K562 (cell line): ENCODE measurements at regions not wholly inside any gene's neighbourhood (a gene's known extent, or its start where the extent isn't known, plus 50 kb on each side); places are given as distances from the start of the nearest gene placed in this dataset.

Source experiments
- ATAC-seq: fragments of 200-7000 bp; cut with Tn5 transposase; 3 replicates; pipeline ENCODE4 v1.9.1; 2020; ENCODE audit warnings: moderate library complexity
- BruUV-seq: library from RNA; stranded (reverse); fragments of 400-500 nt; replicated peaks from 2 replicates; lab custom pipeline; 2021; lab: Mats Ljungman, UMichigan
- CTCF ChIA-PET: fragments of 300-600 bp; formaldehyde crosslinking; extraction: SDS; loops from one replicate; lab custom pipeline; 2021; ENCODE audit warnings: low intra/inter-chr PET ratio; lab: Yijun Ruan, JAX
- POLR2A ChIA-PET: fragments of 300-600, 350-650 bp; sonication (Branson Sonifier 250); formaldehyde crosslinking; extraction: SDS; loops from one replicate; lab custom pipeline; 2021; ENCODE audit warnings: antibody characterized with exemption, inconsistent platforms; lab: Yijun Ruan, JAX
- DNase-seq, 4 experiments: peaks; one replicate each; pipeline versions ENCODE4 v3.0.0 to v3.0.0-alpha.2; 2011 to 2018; ENCODE audit warnings: low spot score in 3 of 4, mixed read lengths in 3 of 4; ENCODE audit errors: extremely low read depth in 1 of 4
- FAIRE-seq: peaks from 2 replicates; lab custom pipeline; 2011; peaks lifted over from hg19 to GRCh38; lab: Jason Lieb, UNC
- H2AFZ ChIP-seq: 2 replicates; pipeline ENCODE4 v1.6.0; 2011; ENCODE audit warnings: low read depth, low read length, control low read depth, inconsistent platforms
- H3K27ac ChIP-seq: fragments of 200-600 bp; 3 replicates; pipeline ENCODE4 v1.8.0; 2011; ENCODE audit warnings: low read depth, mild to moderate bottlenecking, control low read depth, inconsistent platforms, low read length, moderate library complexity, mixed read lengths; ENCODE audit errors: extremely low read depth
- H3K27me3 ChIP-seq, 2 experiments: fragments of 300-600 bp in 1 of 2; 2 replicates in 1 of 2; 3 replicates in 1 of 2; pipeline versions ENCODE4 v1.6.0 to v1.8.0; 2011; ENCODE audit warnings: inconsistent platforms in 2 of 2, low read length in 2 of 2, mild to moderate bottlenecking in 1 of 2, mixed read lengths in 1 of 2, moderate library complexity in 1 of 2; ENCODE audit not compliant: control insufficient read depth in 2 of 2, insufficient read depth in 2 of 2
- H3K36me3 ChIP-seq: fragments of 300-600 bp; 3 replicates; pipeline ENCODE4 v1.8.0; 2011; ENCODE audit warnings: mild to moderate bottlenecking, low read length, inconsistent platforms; ENCODE audit not compliant: control insufficient read depth, insufficient read depth
- H3K4me1 ChIP-seq, 2 experiments: fragments of 200-600 bp in 1 of 2; replicated peaks in 1 of 2; 2 replicates in 1 of 2; 3 replicates in 1 of 2; pipeline versions ENCODE4 v1.5.1 to v1.8.0; 2011; ENCODE audit warnings: inconsistent platforms in 2 of 2, low read length in 2 of 2, mild to moderate bottlenecking in 1 of 2, mixed read lengths in 1 of 2, moderate library complexity in 1 of 2; ENCODE audit not compliant: control insufficient read depth in 2 of 2, insufficient read depth in 2 of 2
- H3K4me2 ChIP-seq: 2 replicates; pipeline ENCODE4 v1.6.1; 2011; ENCODE audit warnings: low read length, control low read depth, inconsistent platforms, mixed read lengths; ENCODE audit not compliant: insufficient read depth
- H3K4me3 ChIP-seq: fragments of 200-600 bp; sonication (generic), shearing (Covaris generic); 2 replicates; pipeline ENCODE4 v1.5.1; 2016; ENCODE audit warnings: control low read depth, inconsistent platforms
- H3K79me2 ChIP-seq: fragments of 200-600 bp; 3 replicates; pipeline ENCODE4 v1.8.0; 2011; ENCODE audit warnings: low read length, inconsistent platforms; ENCODE audit not compliant: control insufficient read depth, insufficient read depth
- H3K9ac ChIP-seq, 2 experiments: 2 replicates each; pipeline versions ENCODE4 v1.6.0 to v1.6.1; 2011; ENCODE audit warnings: low read depth in 2 of 2, low read length in 2 of 2, control low read depth in 1 of 2, inconsistent platforms in 1 of 2, mild to moderate bottlenecking in 1 of 2, mixed read lengths in 1 of 2; ENCODE audit not compliant: insufficient read depth in 1 of 2
- H3K9me1 ChIP-seq: one replicate; pipeline ENCODE4 v1.6.0; 2011; ENCODE audit warnings: inconsistent platforms, mild to moderate bottlenecking, low read length, moderate library complexity; ENCODE audit not compliant: control insufficient read depth, insufficient read depth
- H3K9me3 ChIP-seq: replicated peaks from 2 replicates; pipeline ENCODE4 v1.5.1; 2011; ENCODE audit warnings: low read depth, low read length, inconsistent platforms; ENCODE audit not compliant: control insufficient read depth, insufficient read depth
- H4K20me1 ChIP-seq: replicated peaks from 2 replicates; pipeline ENCODE4 v1.6.1; 2011; ENCODE audit warnings: low read length, inconsistent platforms, mixed read lengths; ENCODE audit not compliant: control insufficient read depth, insufficient read depth
- ATF3 ChIP-seq, 2 experiments: fragments of 450-650 bp in 1 of 2; sonication (generic) in 1 of 2; formaldehyde crosslinking in 1 of 2; IDR thresholded peaks in 1 of 2; conservative IDR thresholded peaks in 1 of 2; 2 replicates each; pipeline versions ENCODE4 v1.6.1 to v1.8.1; 2016 to 2023; ENCODE audit warnings: mild to moderate bottlenecking in 2 of 2, moderate library complexity in 2 of 2, inconsistent platforms in 1 of 2, missing genetic modification reagents in 1 of 2
- BRD9 ChIP-seq: fragments of 450-650 bp; IDR thresholded peaks from 2 replicates; pipeline ENCODE4 v1.6.1; 2018; ENCODE audit warnings: low read depth; ENCODE audit not compliant: partially characterized antibody
- CBX5 ChIP-seq: IDR thresholded peaks from 2 replicates; pipeline ENCODE4 v1.6.1; 2014; ENCODE audit warnings: low read depth, borderline replicate concordance
- CTCF ChIP-seq, 3 experiments: IDR thresholded peaks in 2 of 3; conservative IDR thresholded peaks in 1 of 3; 2 replicates each; pipeline ENCODE4 v1.5.1; 2011 to 2012; ENCODE audit warnings: low read length in 3 of 3, mild to moderate bottlenecking in 3 of 3, control low read depth in 2 of 3, improper control_type of control experiment in 1 of 3, inconsistent platforms in 1 of 3, low read depth in 1 of 3, mixed read lengths in 1 of 3, moderate library complexity in 1 of 3; ENCODE audit not compliant: insufficient read depth in 2 of 3
- KLF1 ChIP-seq: fragments of 450-650 bp; IDR thresholded peaks from 2 replicates; pipeline ENCODE4 v1.6.1; 2016; ENCODE audit warnings: missing genetic modification characterization, missing compliant biosample characterization
- RNF2 ChIP-seq: sonication (generic); IDR thresholded peaks from 2 replicates; pipeline ENCODE4 v1.6.1; 2016
- SMAD4 ChIP-seq: fragments of 250-450 bp; sonication (Bioruptor Pico); conservative IDR thresholded peaks from 2 replicates; pipeline ENCODE4 v1.8.0; 2021; ENCODE audit warnings: inconsistent platforms, mild to moderate bottlenecking, moderate library complexity
- TFAM ChIP-seq: fragments of 250-450 bp; sonication (Bioruptor Pico); conservative IDR thresholded peaks from 2 replicates; pipeline ENCODE4 v1.5.0; 2021; ENCODE audit warnings: mild to moderate bottlenecking, moderate library complexity
- ZBTB2 ChIP-seq: fragments of 450-650 bp; IDR thresholded peaks from 2 replicates; pipeline ENCODE4 v1.6.1; 2016; ENCODE audit warnings: antibody characterized with exemption
- ZBTB7A ChIP-seq: IDR thresholded peaks from 2 replicates; pipeline ENCODE4 v1.6.1; 2011; ENCODE audit warnings: low read depth, mild to moderate bottlenecking, low read length, moderate library complexity, borderline replicate concordance; ENCODE audit not compliant: control insufficient read depth
- ZFP36 ChIP-seq: fragments of 150-350 bp; IDR thresholded peaks from 2 replicates; pipeline ENCODE4 v1.6.1; 2018; ENCODE audit warnings: low read length, low read depth; ENCODE audit not compliant: partially characterized antibody
- ZNF354B ChIP-seq: fragments of 250-450 bp; sonication (Bioruptor Pico); IDR thresholded peaks from 2 replicates; pipeline ENCODE4 v1.4.0; 2020
- ZNF395 ChIP-seq: fragments of 200-800 bp; sonication (Bioruptor generic); IDR thresholded peaks from 2 replicates; pipeline ENCODE4 v1.6.1; 2017; ENCODE audit warnings: missing genetic modification characterization, missing compliant biosample characterization
- ZNF76 ChIP-seq: fragments of 250-450 bp; sonication (Bioruptor Pico); IDR thresholded peaks from 2 replicates; pipeline ENCODE4 v1.4.0; 2020; ENCODE audit warnings: mild to moderate bottlenecking, moderate library complexity, borderline replicate concordance
- in situ Hi-C: fragments of 300-500 bp; cut with MboI; formaldehyde crosslinking; loops from 4 replicates; pipeline ENCODE4 v1.15.0; 2018; ENCODE audit warnings: inconsistent platforms, mixed read lengths
- intact Hi-C: fragments of 100-400 bp; cut with micrococcal nuclease; formaldehyde crosslinking; loops from 2 replicates; pipeline ENCODE4 v1.14.2; 2022

GRCh38 chr2:189943009-189943408 is 119.5 kb downstream of the MSTN start:
- POLR2A ChIA-PET = no interaction called here
- H3K27ac ChIP-seq = no peak overlapping the region
- no peaks in the 10 kb centered on the region for H3K9me1 ChIP-seq
- in situ Hi-C loops = no loop called here
- H3K9me3 ChIP-seq = no peaks in the 10 kb centered on the region
- H4K20me1 ChIP-seq = no peaks in the 10 kb centered on the region
- H2AFZ ChIP-seq = no peak overlapping the region
- intact Hi-C loops = no loop called here
- no peak for FAIRE-seq
- DNase-seq = no peak
- no TSS peak for BruUV-seq
- CTCF ChIA-PET = no interaction called here
- H3K9ac ChIP-seq = no peak overlapping the region
- no peaks in the 10 kb centered on the region for H3K36me3 ChIP-seq
- no peaks in the 10 kb centered on the region for H3K4me1 ChIP-seq
- no peaks in the 10 kb centered on the region for H3K27me3 ChIP-seq
- no peak overlapping the region for H3K4me3 ChIP-seq
- no peak for ATAC-seq
- no peak overlapping the region for H3K4me2 ChIP-seq
- H3K79me2 ChIP-seq = no peaks in the 10 kb centered on the region
- TF ChIP-seq ATF3 (IDR thresholded peaks at IDR 0.05) (no peak), ATF3 (CRISPR knock-in tag; conservative IDR thresholded peaks at IDR 0.05) (no peak), BRD9 (no peak), ZNF395 (CRISPR knock-in tag) (no peak), SMAD4 (CRISPR knock-in tag) (no peak), CBX5 (0 out of 2 replicates have a peak, but pooled peaks have one; percentile 43), ZFP36 (peak; percentile 77), TFAM (CRISPR knock-in tag) (no peak), CTCF (IDR thresholded peaks at IDR 0.05 in 2 of 3, conservative IDR thresholded peaks at IDR 0.05 in 1 of 3; ENCODE audit: insufficient read depth in 2 of 3, low read depth in 1 of 3, low read length in 3 of 3) (no peak), ZBTB2 (no peak), ZBTB7A (no peak), KLF1 (no peak), RNF2 (no peak), ZNF354B (CRISPR knock-in tag) (no peak), ZNF76 (no peak)
